ACHN (cell line): ENCODE measurements at regions not wholly inside any gene's neighbourhood (a gene's known extent, or its start where the extent isn't known, plus 50 kb on each side); places are given as distances from the start of the nearest gene placed in this dataset.

ENCODE experiments used
- DNase-seq: peaks from one replicate; pipeline ENCODE4 v3.0.0-alpha.2; 2015
- in situ Hi-C: cut with HindIII; loops from 2 replicates; pipeline ENCODE4 v1.10.0; 2017; ENCODE audit warnings: low sequenced_read_pairs, low pct_ligation_motif_present, low pct_unique_long_range_greater_than_20kb

GRCh38 chr13:104309431-104309830 is 1243.2 kb upstream of the SLC10A2 start:
- DNase-seq, result no peak
- in situ Hi-C loops, result no loop called here

GRCh38 chr13:104301171-104301975 is 1235.2 kb upstream of the SLC10A2 start:
- no peak for DNase-seq

GRCh38 chr13:104297075-104297474 is 1230.9 kb upstream of the SLC10A2 start:
- in situ Hi-C loops, result no loop called here
- DNase-seq, result no peak

More at GRCh38 chr13:104301171-104301975, 1235.2 kb upstream of the SLC10A2 start:
- in situ Hi-C loops, result no loop called here

- no peak for DNase-seq
- in situ Hi-C loops, result no loop called here
These were observed 1230.1 kb upstream of the SLC10A2 start for GRCh38 chr13:104296286-104296685.

- no peak for DNase-seq
- in situ Hi-C loops, result no loop called here
These were observed 1229.3 kb upstream of the SLC10A2 start for GRCh38 chr13:104295537-104295936.

GRCh38 chr13:104289400-104289799 is 1223.2 kb upstream of the SLC10A2 start:
- DNase-seq, result no peak
- in situ Hi-C loops, result no loop called here

GRCh38 chr13:104288496-104288895 is 1222.3 kb upstream of the SLC10A2 start:
- DNase-seq, result no peak
- in situ Hi-C loops, result no loop called here

GRCh38 chr13:104286566-104287290 is 1220.5 kb upstream of the SLC10A2 start:
- no peak for DNase-seq
- in situ Hi-C loops, result no loop called here

- in situ Hi-C loops, result no loop called here
- no peak for DNase-seq
These were observed 1215.7 kb upstream of the SLC10A2 start for GRCh38 chr13:104281910-104282309.

GRCh38 chr13:104270731-104271130 is 1204.5 kb upstream of the SLC10A2 start:
- in situ Hi-C loops, result no loop called here
- DNase-seq, result no peak

GRCh38 chr13:104267206-104267811 is 1201.1 kb upstream of the SLC10A2 start:
- DNase-seq, result no peak

GRCh38 chr13:104256701-104257100 is 1190.5 kb upstream of the SLC10A2 start:
- no peak for DNase-seq
- in situ Hi-C loops, result no loop called here

More at GRCh38 chr13:104267206-104267811, 1201.1 kb upstream of the SLC10A2 start:
- in situ Hi-C loops, result no loop called here

GRCh38 chr13:104253063-104253680 is 1187.0 kb upstream of the SLC10A2 start:
- no peak for DNase-seq

GRCh38 chr13:104251931-104252330 is 1185.7 kb upstream of the SLC10A2 start:
- in situ Hi-C loops, result no loop called here
- DNase-seq, result no peak

More at GRCh38 chr13:104253063-104253680, 1187.0 kb upstream of the SLC10A2 start:
- in situ Hi-C loops, result no loop called here

- in situ Hi-C loops, result no loop called here
- no peak for DNase-seq
These were observed 1180.7 kb upstream of the SLC10A2 start for GRCh38 chr13:104246955-104247354.

- no peak for DNase-seq
- in situ Hi-C loops, result no loop called here
These were observed 1140.3 kb upstream of the SLC10A2 start for GRCh38 chr13:104206450-104207044.

- DNase-seq, result no peak
- in situ Hi-C loops, result no loop called here
These were observed 1138.0 kb upstream of the SLC10A2 start for GRCh38 chr13:104204177-104204576.

- in situ Hi-C loops, result no loop called here
These were observed 1132.6 kb upstream of the SLC10A2 start for GRCh38 chr13:104198801-104199200.

GRCh38 chr13:104196611-104197010 is 1130.4 kb upstream of the SLC10A2 start:
- in situ Hi-C loops, result no loop called here
- no peak for DNase-seq

More at GRCh38 chr13:104198801-104199200, 1132.6 kb upstream of the SLC10A2 start:
- DNase-seq, result no peak
